Left ventricle myocardium inferior (tissue), 1 donor: ENCODE measurements at regions not wholly inside any gene's neighbourhood (a gene's known extent, or its start where the extent isn't known, plus 50 kb on each side); places are given as distances from the start of the nearest gene placed in this dataset.
A peak's percentile ranks its signal among the peaks of the same experiment; 100 is the strongest.

ENCODE experiments used
- DNase-seq: peaks from one replicate; pipeline ENCODE4 v3.0.0-alpha.2; 2020
- H3K27ac ChIP-seq: fragments of 200-600 bp; replicated peaks from 2 replicates; pipeline ENCODE4 v1.8.0; 2021
- H3K27me3 ChIP-seq: fragments of 200-600 bp; 2 replicates; pipeline ENCODE4 v1.8.0; 2021; ENCODE audit warnings: low read depth
- H3K36me3 ChIP-seq: fragments of 200-600 bp; 2 replicates; pipeline ENCODE4 v1.8.0; 2021
- H3K4me1 ChIP-seq: fragments of 200-600 bp; 2 replicates; pipeline ENCODE4 v1.8.0; 2021
- H3K4me3 ChIP-seq: fragments of 200-600 bp; 2 replicates; pipeline ENCODE4 v1.8.0; 2021; ENCODE audit warnings: mild to moderate bottlenecking, moderate library complexity
- H3K9me3 ChIP-seq: fragments of 200-600 bp; replicated peaks from 2 replicates; pipeline ENCODE4 v1.8.0; 2021
- CTCF ChIP-seq: fragments of 200-600 bp; IDR thresholded peaks from 2 replicates; pipeline ENCODE4 v1.8.0; 2021; ENCODE audit warnings: antibody characterized with exemption, mild to moderate bottlenecking, borderline replicate concordance
- intact Hi-C: fragments of 100-400 bp; cut with micrococcal nuclease; formaldehyde crosslinking; loops from one replicate; pipeline ENCODE4 v1.11.0; 2022
- donor health status: DM: no; HTN: yes; CAD: no; lungs with severe emphysema.

- no peak for TF ChIP-seq CTCF
- Histone ChIP-seq H3K4me3 (peak overlapping the region; percentile 27), H3K27ac (peak overlapping the region; percentile 88), H3K27me3 (no peaks in the 10 kb centered on the region), H3K36me3 (no peaks in the 10 kb centered on the region), H3K9me3 (no peaks in the 10 kb centered on the region), H3K4me1 (peaks cover 88% of the 10 kb centered on the region)
- no peak for DNase-seq
- intact Hi-C loops: no loop called here
Measured at GRCh38 chr9:110081395-110081794, 126.6 kb downstream of the C9orf152 start.

- TF ChIP-seq CTCF: no peak
- no peak for DNase-seq
- intact Hi-C loops: no loop called here
- Histone ChIP-seq H3K9me3 (no peaks in the 10 kb centered on the region), H3K27ac (peak overlapping the region; percentile 43), H3K27me3 (no peaks in the 10 kb centered on the region), H3K36me3 (no peaks in the 10 kb centered on the region), H3K4me3 (no peak overlapping the region), H3K4me1 (peaks cover 89% of the 10 kb centered on the region)
Measured at GRCh38 chr9:110083866-110084265, 124.1 kb downstream of the C9orf152 start.

- no peak for DNase-seq
- TF ChIP-seq CTCF: no peak
- H3K4me3 ChIP-seq: no peak overlapping the region
- no peaks in the 10 kb centered on the region for H3K9me3 ChIP-seq
- no peak overlapping the region for H3K27ac ChIP-seq
- no peaks in the 10 kb centered on the region for H3K27me3 ChIP-seq
- H3K4me1 ChIP-seq: peaks cover 84% of the 10 kb centered on the region
- H3K36me3 ChIP-seq: no peaks in the 10 kb centered on the region
- intact Hi-C loops: no loop called here
Measured at GRCh38 chr9:110086537-110086936, 121.4 kb downstream of the C9orf152 start.

GRCh38 chr9:110087605-110088004, 120.4 kb downstream of the C9orf152 start:
- H3K9me3 ChIP-seq: no peaks in the 10 kb centered on the region
- intact Hi-C loops: no loop called here
- no peak overlapping the region for H3K4me3 ChIP-seq
- no peaks in the 10 kb centered on the region for H3K27me3 ChIP-seq
- H3K4me1 ChIP-seq: peaks cover 80% of the 10 kb centered on the region
- no peak for DNase-seq
- TF ChIP-seq CTCF: no peak
- no peaks in the 10 kb centered on the region for H3K36me3 ChIP-seq
- no peak overlapping the region for H3K27ac ChIP-seq

- Histone ChIP-seq H3K36me3 (no peaks in the 10 kb centered on the region), H3K9me3 (no peaks in the 10 kb centered on the region), H3K27me3 (no peaks in the 10 kb centered on the region), H3K4me1 (peaks cover 80% of the 10 kb centered on the region), H3K4me3 (no peak overlapping the region), H3K27ac (no peak overlapping the region)
- intact Hi-C loops: no loop called here
- DNase-seq: no peak
- no peak for TF ChIP-seq CTCF
Measured at GRCh38 chr9:110088099-110088498, 119.9 kb downstream of the C9orf152 start.

GRCh38 chr9:110089681-110090370, 118.1 kb downstream of the C9orf152 start:
- Histone ChIP-seq H3K4me1 (peaks cover 84% of the 10 kb centered on the region), H3K4me3 (no peak overlapping the region), H3K27me3 (no peaks in the 10 kb centered on the region), H3K36me3 (no peaks in the 10 kb centered on the region), H3K9me3 (no peaks in the 10 kb centered on the region), H3K27ac (no peak overlapping the region)
- intact Hi-C loops: no loop called here
- no peak for TF ChIP-seq CTCF
- DNase-seq: no peak
